ENCODE measurements at regions not wholly inside any gene's neighbourhood (a gene's known extent, or its start where the extent isn't known, plus 50 kb on each side); places are given as distances from the start of the nearest gene placed in this dataset.

- TF ChIP-seq POLR2AphosphoS5 (IDR thresholded peaks at IDR 0.05; ENCODE audit: low read depth, low read length) = no peak
- no peak for TF ChIP-seq SIN3A (IDR thresholded peaks at IDR 0.05; ENCODE audit: borderline replicate concordance, insufficient read depth, low read length)
- no peak for TF ChIP-seq TAF1 (IDR thresholded peaks at IDR 0.05; ENCODE audit: borderline replicate concordance, insufficient read depth, low read length)
- no peak for TF ChIP-seq FOXP2 (optimal IDR thresholded peaks at IDR 0.05; ENCODE audit: borderline replicate concordance, extremely low read depth, extremely low read length, insufficient read depth)
Measured at GRCh38 chr2:239575931-239576445, 175.2 kb upstream of the HDAC4 start.

GRCh38 chr2:239574434-239575156 lies 173.8 kb upstream of the HDAC4 start:
- no peak for TF ChIP-seq TAF1 (IDR thresholded peaks at IDR 0.05; ENCODE audit: borderline replicate concordance, insufficient read depth, low read length)

GRCh38 chr2:239574054-239574433 lies 173.2 kb upstream of the HDAC4 start:
- TF ChIP-seq FOXP2 (optimal IDR thresholded peaks at IDR 0.05; ENCODE audit: borderline replicate concordance, extremely low read depth, extremely low read length, insufficient read depth) = no peak
- TF ChIP-seq TAF1 (IDR thresholded peaks at IDR 0.05; ENCODE audit: borderline replicate concordance, insufficient read depth, low read length) = no peak
- no peak for TF ChIP-seq POLR2AphosphoS5 (IDR thresholded peaks at IDR 0.05; ENCODE audit: low read depth, low read length)
- no peak for TF ChIP-seq REST (IDR thresholded peaks at IDR 0.05; ENCODE audit: insufficient read depth in 1 of 2, low read depth in 2 of 2, low read length in 2 of 2)
- TF ChIP-seq SIN3A (IDR thresholded peaks at IDR 0.05; ENCODE audit: borderline replicate concordance, insufficient read depth, low read length) = no peak

GRCh38 chr2:239570971-239571520 lies 170.2 kb upstream of the HDAC4 start:
- TF ChIP-seq TAF1 (IDR thresholded peaks at IDR 0.05; ENCODE audit: borderline replicate concordance, insufficient read depth, low read length) = no peak
- TF ChIP-seq REST (IDR thresholded peaks at IDR 0.05; ENCODE audit: insufficient read depth in 1 of 2, low read depth in 2 of 2, low read length in 2 of 2) = no peak
- no peak for TF ChIP-seq POLR2AphosphoS5 (IDR thresholded peaks at IDR 0.05; ENCODE audit: low read depth, low read length)
- TF ChIP-seq SIN3A (IDR thresholded peaks at IDR 0.05; ENCODE audit: borderline replicate concordance, insufficient read depth, low read length) = no peak
- TF ChIP-seq FOXP2 (optimal IDR thresholded peaks at IDR 0.05; ENCODE audit: borderline replicate concordance, extremely low read depth, extremely low read length, insufficient read depth) = no peak

GRCh38 chr2:239570216-239570925 lies 169.6 kb upstream of the HDAC4 start:
- TF ChIP-seq REST (IDR thresholded peaks at IDR 0.05; ENCODE audit: insufficient read depth in 1 of 2, low read depth in 2 of 2, low read length in 2 of 2) (no peak), FOXP2 (optimal IDR thresholded peaks at IDR 0.05; ENCODE audit: borderline replicate concordance, extremely low read depth, extremely low read length, insufficient read depth) (no peak), POLR2AphosphoS5 (IDR thresholded peaks at IDR 0.05; ENCODE audit: low read depth, low read length) (no peak), SIN3A (IDR thresholded peaks at IDR 0.05; ENCODE audit: borderline replicate concordance, insufficient read depth, low read length) (no peak), TAF1 (IDR thresholded peaks at IDR 0.05; ENCODE audit: borderline replicate concordance, insufficient read depth, low read length) (no peak)
